GM12874 (cell line): ENCODE measurements at regions not wholly inside any gene's neighbourhood (a gene's known extent, or its start where the extent isn't known, plus 50 kb on each side); places are given as distances from the start of the nearest gene placed in this dataset.
A peak's percentile ranks its signal among the peaks of the same experiment; 100 is the strongest.

ENCODE experiments used
- TF ChIP-seq, protein P1 (sequence below): IDR thresholded peaks from 2 replicates; pipeline ENCODE4 v1.5.1; 2011; ENCODE audit warnings: low read depth, mild to moderate bottlenecking, control low read depth, low read length, moderate library complexity; ENCODE audit not compliant: insufficient read depth

DNA sequence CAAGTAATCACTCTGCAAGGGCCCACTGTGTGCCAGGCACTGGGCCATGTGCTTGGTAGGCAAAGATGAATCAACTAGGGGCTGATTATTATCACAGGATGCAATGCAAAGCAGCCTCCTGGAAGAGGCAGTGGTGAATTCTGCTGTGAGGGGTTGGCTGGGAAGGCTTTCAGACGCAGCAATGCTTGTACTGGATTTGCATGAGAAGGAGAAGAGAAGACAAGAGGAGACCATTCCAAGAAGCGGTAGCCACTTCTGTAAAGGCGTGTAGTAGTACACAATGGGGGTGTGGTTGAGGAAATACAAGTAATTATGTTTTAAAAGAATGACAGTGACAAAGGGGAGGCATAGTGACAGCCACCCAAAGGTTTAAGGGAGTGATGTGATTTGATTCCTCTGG is 502.7 kb downstream of the PLCL1 start:
- TF ChIP-seq, protein P1, sequence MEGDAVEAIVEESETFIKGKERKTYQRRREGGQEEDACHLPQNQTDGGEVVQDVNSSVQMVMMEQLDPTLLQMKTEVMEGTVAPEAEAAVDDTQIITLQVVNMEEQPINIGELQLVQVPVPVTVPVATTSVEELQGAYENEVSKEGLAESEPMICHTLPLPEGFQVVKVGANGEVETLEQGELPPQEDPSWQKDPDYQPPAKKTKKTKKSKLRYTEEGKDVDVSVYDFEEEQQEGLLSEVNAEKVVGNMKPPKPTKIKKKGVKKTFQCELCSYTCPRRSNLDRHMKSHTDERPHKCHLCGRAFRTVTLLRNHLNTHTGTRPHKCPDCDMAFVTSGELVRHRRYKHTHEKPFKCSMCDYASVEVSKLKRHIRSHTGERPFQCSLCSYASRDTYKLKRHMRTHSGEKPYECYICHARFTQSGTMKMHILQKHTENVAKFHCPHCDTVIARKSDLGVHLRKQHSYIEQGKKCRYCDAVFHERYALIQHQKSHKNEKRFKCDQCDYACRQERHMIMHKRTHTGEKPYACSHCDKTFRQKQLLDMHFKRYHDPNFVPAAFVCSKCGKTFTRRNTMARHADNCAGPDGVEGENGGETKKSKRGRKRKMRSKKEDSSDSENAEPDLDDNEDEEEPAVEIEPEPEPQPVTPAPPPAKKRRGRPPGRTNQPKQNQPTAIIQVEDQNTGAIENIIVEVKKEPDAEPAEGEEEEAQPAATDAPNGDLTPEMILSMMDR = no peak

DNA sequence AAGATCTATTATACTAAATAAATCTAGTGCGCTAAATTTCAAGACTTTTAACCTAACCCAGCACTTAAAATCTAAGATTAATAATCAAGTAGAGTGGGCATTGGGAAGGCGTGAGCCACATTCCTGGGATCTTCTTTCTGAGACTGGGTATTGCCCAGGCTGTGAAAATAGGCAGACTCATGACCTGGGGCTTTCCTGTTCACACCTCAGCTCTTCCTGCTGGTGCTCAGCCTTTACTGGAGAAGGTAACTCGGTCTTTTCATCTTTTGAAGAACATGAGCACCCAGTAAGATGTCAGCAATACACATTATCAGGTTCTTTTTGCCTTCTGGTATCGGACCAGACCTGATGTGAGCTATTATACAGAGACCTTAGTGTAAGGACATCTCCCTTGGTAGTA is 500.5 kb downstream of the PLCL1 start:
- TF ChIP-seq, protein P1 = no peak

DNA sequence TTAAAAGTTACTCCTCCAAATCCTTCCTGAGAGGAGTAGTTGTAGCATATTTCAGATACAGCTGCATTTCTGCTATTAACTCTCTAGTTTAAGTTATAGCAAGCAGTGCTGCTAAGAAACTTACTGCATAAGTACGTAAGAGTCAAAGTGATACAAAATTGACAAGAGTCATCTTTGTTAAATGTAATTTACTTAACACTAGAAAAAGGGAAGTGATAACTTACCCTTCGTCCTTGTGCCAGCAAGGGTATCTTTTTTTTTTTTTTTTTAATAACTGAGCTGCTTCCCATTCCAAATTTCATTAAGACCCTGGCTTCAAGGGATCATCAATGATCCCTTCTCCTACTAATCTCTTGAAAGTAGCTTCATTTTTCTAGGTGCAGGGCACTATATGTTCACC is 493.0 kb downstream of the PLCL1 start:
- TF ChIP-seq, protein P1 = no peak

DNA sequence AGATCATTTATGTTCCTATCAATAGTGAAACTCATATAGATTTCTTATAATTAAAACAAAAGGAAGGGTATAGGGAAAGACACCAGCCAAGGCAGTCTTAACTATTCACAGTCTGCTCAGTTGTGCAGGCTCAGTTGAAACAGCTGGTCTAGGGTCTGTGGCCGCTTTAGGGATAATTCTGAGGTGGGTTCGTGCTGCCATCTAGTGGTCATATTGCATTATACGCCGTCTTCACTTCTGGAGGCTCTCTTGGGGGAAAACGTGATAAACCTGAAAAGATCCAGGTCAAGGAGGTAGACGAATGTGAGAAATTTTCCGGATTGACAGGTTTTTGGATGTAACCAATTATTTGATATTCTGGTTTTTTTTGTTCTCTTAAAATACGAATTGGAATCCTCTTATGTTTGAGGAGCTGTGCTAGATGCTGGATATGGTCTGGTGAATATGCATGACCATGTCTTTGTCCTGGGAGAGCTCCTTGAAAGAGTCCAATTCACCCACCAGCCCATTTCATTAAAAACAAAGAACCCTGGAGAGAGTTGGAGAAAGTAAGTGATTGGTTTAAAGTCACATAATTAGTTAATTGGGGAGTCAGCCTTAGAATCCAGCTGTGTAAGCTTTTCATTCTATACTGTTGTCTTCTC is 492.4 kb downstream of the PLCL1 start:
- TF ChIP-seq, protein P1 = peak; percentile 68

DNA sequence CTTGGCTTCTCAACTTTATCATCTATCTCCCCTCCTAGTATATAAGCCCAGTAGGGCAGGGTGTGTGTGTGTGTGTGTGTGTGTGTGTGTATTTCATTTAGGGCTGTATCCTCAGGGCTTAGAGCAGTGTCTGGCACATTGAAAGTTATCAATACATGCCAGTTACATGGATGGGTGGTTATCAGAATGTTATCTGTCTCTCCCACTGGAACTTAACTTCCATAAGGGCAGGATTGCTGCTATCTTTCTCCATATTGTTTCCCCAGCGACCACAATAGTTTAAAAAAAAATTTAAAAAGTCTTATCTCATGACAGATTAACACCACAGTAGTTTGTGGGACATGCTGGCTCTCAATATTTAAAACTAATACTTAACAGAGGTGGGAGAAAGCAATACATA is 488.9 kb downstream of the PLCL1 start:
- TF ChIP-seq, protein P1 = no peak

DNA sequence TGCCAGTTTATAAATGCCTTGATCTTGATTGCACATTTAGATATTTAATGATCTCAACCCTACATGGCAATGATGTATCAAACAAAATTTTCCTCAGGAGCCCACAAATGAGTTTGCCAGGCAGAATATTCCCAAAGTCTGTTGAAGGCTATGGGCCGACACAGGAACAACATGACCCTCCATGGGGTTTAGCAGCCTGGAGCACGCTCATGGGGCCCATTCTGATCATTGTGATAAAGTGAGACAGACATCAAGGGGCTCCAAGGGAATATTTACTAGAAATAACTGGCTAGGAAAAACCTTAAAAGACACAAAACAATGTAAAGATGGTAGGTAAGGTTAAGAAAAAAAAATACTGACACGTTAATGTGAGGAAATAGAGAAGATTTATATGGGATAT is 485.4 kb downstream of the PLCL1 start:
- TF ChIP-seq, protein P1 = no peak

DNA sequence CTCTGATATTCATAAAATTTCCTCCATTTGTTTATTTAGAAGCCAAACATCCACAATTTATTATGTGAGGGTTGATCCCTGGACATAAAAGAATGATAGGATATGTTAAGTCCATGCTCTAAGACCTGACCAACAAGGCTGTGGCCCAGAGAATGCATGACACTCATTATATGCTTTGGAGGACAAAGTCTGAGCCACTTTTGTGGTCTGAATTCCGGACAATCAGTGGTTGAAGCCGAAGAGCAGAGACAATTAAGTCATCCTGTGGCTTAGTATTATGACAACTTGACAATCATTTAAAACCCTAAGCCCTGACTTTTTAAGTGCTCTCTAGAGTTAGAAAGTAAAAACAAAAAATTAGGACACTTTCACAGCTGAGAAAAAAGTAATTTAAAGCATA is 483.3 kb downstream of the PLCL1 start:
- TF ChIP-seq, protein P1 = no peak
